A549 (cell line): ENCODE measurements at regions not wholly inside any gene's neighbourhood (a gene's known extent, or its start where the extent isn't known, plus 50 kb on each side); places are given as distances from the start of the nearest gene placed in this dataset.

ENCODE experiments used
- ATAC-seq, 2 experiments: fragments of 200-7000 bp in 1 of 2; fragments of >200 bp in 1 of 2; cut with Nextera tagmentation in 1 of 2; cut with Tn5 transposase in 1 of 2; 3 replicates each; pipeline versions ENCODE4 v1.8.0 to v1.9.1; 2018 to 2020; ENCODE audit warnings: mild to moderate bottlenecking in 1 of 2, moderate library complexity in 1 of 2
- CTCF ChIA-PET: fragments of 300-600 bp; sonication (Branson Sonifier 250); formaldehyde crosslinking; extraction: SDS; loops from one replicate; lab custom pipeline; 2021; ENCODE audit warnings: antibody characterized with exemption, inconsistent platforms; lab: Yijun Ruan, JAX
- POLR2A ChIA-PET: fragments of 350-600 bp; formaldehyde crosslinking; extraction: SDS; loops from one replicate; lab custom pipeline; 2021; ENCODE audit warnings: antibody characterized with exemption, inconsistent platforms; lab: Yijun Ruan, JAX
- DNase-seq, 2 experiments: peaks; one replicate each; pipeline versions ENCODE4 v3.0.0 to v3.0.0-alpha.2; 2011 to 2016; ENCODE audit warnings: low read depth in 1 of 2, low spot score in 1 of 2
- FAIRE-seq: peaks from 2 replicates; lab custom pipeline; 2011; peaks lifted over from hg19 to GRCh38; lab: Jason Lieb, UNC
- H3K27ac ChIP-seq, 2 experiments: fragments of >200 bp; sonication (Bioruptor Twin); formaldehyde crosslinking; 3 replicates each; pipeline ENCODE4 v1.5.1; 2016 to 2017
- H3K4me1 ChIP-seq: fragments of >200 bp; sonication (Bioruptor Twin); formaldehyde crosslinking; 3 replicates; pipeline ENCODE4 v1.6.1; 2016
- H3K4me2 ChIP-seq: fragments of >200 bp; sonication (Bioruptor Twin); formaldehyde crosslinking; 3 replicates; pipeline ENCODE4 v1.6.1; 2016
- H3K4me3 ChIP-seq: fragments of >200 bp; sonication (Bioruptor Twin); formaldehyde crosslinking; 3 replicates; pipeline ENCODE4 v1.5.1; 2016
- H3K9me3 ChIP-seq: fragments of >200 bp; sonication (Bioruptor Twin); formaldehyde crosslinking; 3 replicates; pipeline ENCODE4 v1.6.1; 2016
- CBX8 ChIP-seq: fragments of 200-600 bp; sonication (generic); IDR thresholded peaks from 2 replicates; pipeline ENCODE4 v1.6.1; 2016
- CEBPB ChIP-seq, 2 experiments: fragments of >200 bp in 1 of 2; sonication (Bioruptor Twin) in 1 of 2; formaldehyde crosslinking in 1 of 2; IDR thresholded peaks; 2 replicates each; pipeline ENCODE4 v1.6.1; 2012 to 2016
- CHD2 ChIP-seq: fragments of 150-350 bp; IDR thresholded peaks from 2 replicates; pipeline ENCODE4 v1.6.1; 2014; ENCODE audit warnings: low read length; ENCODE audit not compliant: partially characterized antibody
- FOSB ChIP-seq: fragments of 250-450 bp; sonication (Bioruptor Pico); IDR thresholded peaks from 2 replicates; pipeline ENCODE4 v1.5.0; 2020; ENCODE audit warnings: mild to moderate bottlenecking, moderate library complexity
- FOSL2 ChIP-seq, 2 experiments: fragments of 450-650 bp in 1 of 2; fragments of >200 bp in 1 of 2; sonication (Bioruptor Twin) in 1 of 2; formaldehyde crosslinking; IDR thresholded peaks; 2 replicates each; pipeline versions ENCODE4 v1.5.0 to v1.6.1; 2016 to 2020; ENCODE audit warnings: mild to moderate bottlenecking in 1 of 2, moderate library complexity in 1 of 2
- HDAC2 ChIP-seq: fragments of 200-600 bp; sonication (generic); IDR thresholded peaks from 2 replicates; pipeline ENCODE4 v1.6.1; 2016
- JUN ChIP-seq, 2 experiments: fragments of >200 bp; sonication (Bioruptor Twin); formaldehyde crosslinking; IDR thresholded peaks; 2 replicates in 1 of 2; 3 replicates in 1 of 2; pipeline ENCODE4 v1.6.1; 2016 to 2017
- KDM1A ChIP-seq: fragments of 200-600 bp; sonication (generic); IDR thresholded peaks from 2 replicates; pipeline ENCODE4 v1.6.1; 2016; ENCODE audit warnings: low read depth, mild to moderate bottlenecking
- MAZ ChIP-seq: fragments of 150-350 bp; IDR thresholded peaks from 2 replicates; pipeline ENCODE4 v1.6.1; 2014; ENCODE audit warnings: antibody characterized with exemption, low read depth, low read length, borderline replicate concordance
- MYC ChIP-seq: IDR thresholded peaks from 2 replicates; pipeline ENCODE4 v1.6.1; 2012; ENCODE audit warnings: mild to moderate bottlenecking, inconsistent platforms, low read length, improper control_type of control experiment, borderline replicate concordance
- NR3C1 ChIP-seq: fragments of >200 bp; sonication (Bioruptor Twin); formaldehyde crosslinking; IDR thresholded peaks from 3 replicates; pipeline ENCODE4 v1.6.1; 2017
- PHF8 ChIP-seq: fragments of 200-600 bp; sonication (generic); IDR thresholded peaks from 2 replicates; pipeline ENCODE4 v1.6.1; 2016; ENCODE audit warnings: low read depth, mild to moderate bottlenecking, antibody characterized with exemption, moderate library complexity, borderline replicate concordance
- POLR2AphosphoS2 ChIP-seq: conservative IDR thresholded peaks from 2 replicates; pipeline ENCODE4 v1.6.1; 2012; ENCODE audit warnings: low read length, improper control_type of control experiment, inconsistent platforms
- RAD21 ChIP-seq, 2 experiments: fragments of >200 bp in 1 of 2; sonication (Bioruptor Twin) in 1 of 2; formaldehyde crosslinking in 1 of 2; IDR thresholded peaks in 1 of 2; conservative IDR thresholded peaks in 1 of 2; 2 replicates in 1 of 2; 3 replicates in 1 of 2; pipeline ENCODE4 v1.6.1; 2012 to 2018; ENCODE audit warnings: inconsistent platforms in 1 of 2
- SMC3 ChIP-seq: fragments of >200 bp; sonication (Bioruptor Twin); formaldehyde crosslinking; IDR thresholded peaks from 3 replicates; pipeline ENCODE4 v1.6.1; 2018; ENCODE audit warnings: inconsistent platforms
- SREBF2 ChIP-seq: fragments of 450-650 bp; IDR thresholded peaks from 2 replicates; pipeline ENCODE4 v1.6.1; 2014; ENCODE audit warnings: mild to moderate bottlenecking, moderate library complexity
- TFCP2L1 ChIP-seq: fragments of 250-450 bp; sonication (Bioruptor Pico); IDR thresholded peaks from 2 replicates; pipeline ENCODE4 v1.5.0; 2021; ENCODE audit warnings: mild to moderate bottlenecking
- TP53 ChIP-seq: fragments of 250-450 bp; sonication (Bioruptor Pico); IDR thresholded peaks from 2 replicates; pipeline ENCODE4 v1.5.0; 2021; ENCODE audit warnings: mild to moderate bottlenecking, moderate library complexity
- ZFP36 ChIP-seq: fragments of 450-650 bp; IDR thresholded peaks from 2 replicates; pipeline ENCODE4 v1.6.1; 2014; ENCODE audit warnings: borderline replicate concordance; ENCODE audit not compliant: partially characterized antibody
- WGBS: methylation state at CpG from one replicate; pipeline ENCODE4 v1.1.6; 2017; ENCODE audit errors: missing lambda C conversion rate; 5-methylcytosine and 5-hydroxymethylcytosine counted together
- TF ChIP-seq, protein P1 (sequence below): fragments of >200 bp; sonication (Bioruptor Twin); formaldehyde crosslinking; IDR thresholded peaks from 3 replicates; pipeline ENCODE4 v1.6.1; 2016
- TF ChIP-seq, protein P2 (sequence below): IDR thresholded peaks from 2 replicates; pipeline ENCODE4 v1.6.1; 2012; ENCODE audit warnings: low read depth, borderline replicate concordance
- TF ChIP-seq, protein P3 (sequence below): fragments of 250-450 bp; sonication (Bioruptor Pico); IDR thresholded peaks from 2 replicates; pipeline ENCODE4 v1.5.0; 2021; ENCODE audit warnings: mild to moderate bottlenecking, moderate library complexity, borderline replicate concordance

DNA sequence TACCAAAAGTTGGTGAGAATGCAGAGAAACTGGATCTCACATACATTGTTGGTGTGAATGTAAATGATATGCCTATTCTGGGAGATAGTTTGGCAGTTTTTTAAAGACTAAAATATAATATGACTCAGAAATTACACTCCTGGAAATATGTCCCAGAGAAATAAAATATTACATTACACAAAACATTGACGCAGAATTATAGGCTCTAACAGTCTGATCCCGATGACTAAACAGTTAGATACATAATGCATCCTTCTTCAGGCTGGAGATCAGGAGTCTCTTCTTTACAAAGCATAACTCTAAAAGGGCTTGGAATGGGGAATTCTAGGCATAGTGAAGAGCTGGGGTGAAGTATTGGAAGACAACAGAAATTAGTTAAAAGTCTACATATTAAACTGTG, 586.2 kb upstream of the NECTIN3 start:
- Histone ChIP-seq H3K4me3 (no peak overlapping the region), H3K4me1 (no peaks in the 10 kb centered on the region), H3K27ac (no peak overlapping the region), H3K9me3 (peaks cover 21% of the 10 kb centered on the region; the same call in 2 of the 3 replicates), H3K4me2 (no peak overlapping the region)
- POLR2A ChIA-PET, result no interaction called here
- TF ChIP-seq, protein P1, sequence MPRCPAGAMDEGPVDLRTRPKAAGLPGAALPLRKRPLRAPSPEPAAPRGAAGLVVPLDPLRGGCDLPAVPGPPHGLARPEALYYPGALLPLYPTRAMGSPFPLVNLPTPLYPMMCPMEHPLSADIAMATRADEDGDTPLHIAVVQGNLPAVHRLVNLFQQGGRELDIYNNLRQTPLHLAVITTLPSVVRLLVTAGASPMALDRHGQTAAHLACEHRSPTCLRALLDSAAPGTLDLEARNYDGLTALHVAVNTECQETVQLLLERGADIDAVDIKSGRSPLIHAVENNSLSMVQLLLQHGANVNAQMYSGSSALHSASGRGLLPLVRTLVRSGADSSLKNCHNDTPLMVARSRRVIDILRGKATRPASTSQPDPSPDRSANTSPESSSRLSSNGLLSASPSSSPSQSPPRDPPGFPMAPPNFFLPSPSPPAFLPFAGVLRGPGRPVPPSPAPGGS, result no peak
- TF ChIP-seq CEBPB (IDR thresholded peaks at IDR 0.05), result no peak
- TF ChIP-seq JUN (IDR thresholded peaks at IDR 0.05), result no peak
- TF ChIP-seq FOSL2 (IDR thresholded peaks at IDR 0.05), result no peak
- no peak for TF ChIP-seq FOSL2 (CRISPR knock-in tag; IDR thresholded peaks at IDR 0.05)
- TF ChIP-seq MAZ, result no peak
- TF ChIP-seq CBX8, result no peak
- no peak for DNase-seq
- 72% methylated on average over 2 of the region's 2 CpGs for WGBS
- no peak for FAIRE-seq
- no peak for ATAC-seq
- CTCF ChIA-PET, result no interaction called here

DNA sequence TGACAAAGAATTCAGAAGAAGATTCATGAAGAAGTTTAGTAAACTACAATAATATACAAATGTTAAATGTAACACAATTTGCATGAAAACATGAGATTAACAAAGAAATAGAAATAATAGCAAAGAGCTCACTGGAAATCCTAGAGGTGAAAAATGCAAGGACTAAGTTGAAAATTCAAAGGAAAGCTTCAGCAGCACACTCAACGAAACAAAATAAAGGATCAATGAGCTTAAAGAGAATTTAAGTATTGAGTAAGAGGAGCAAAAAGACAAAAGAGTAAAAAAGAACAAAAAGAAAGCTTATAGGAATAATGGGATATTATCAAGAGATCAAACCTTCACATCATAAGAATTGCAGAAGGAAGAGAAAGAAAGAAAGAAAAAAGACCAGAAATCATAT, 583.8 kb upstream of the NECTIN3 start:
- POLR2A ChIA-PET, result no interaction called here
- no peak for ATAC-seq
- peaks cover 18% of the 10 kb centered on the region; the same call in 2 of the 3 replicates for H3K9me3 ChIP-seq
- FAIRE-seq, result no peak
- CTCF ChIA-PET, result no interaction called here
- H3K4me1 ChIP-seq, result no peaks in the 10 kb centered on the region
- DNase-seq, result no peak
- no peak overlapping the region for H3K27ac ChIP-seq
- H3K4me3 ChIP-seq, result no peak overlapping the region
- no peak for TF ChIP-seq TP53
- no peak for TF ChIP-seq ZFP36
- no peak for TF ChIP-seq MAZ
- no peak for TF ChIP-seq NR3C1
- TF ChIP-seq PHF8, result no peak
- no peak for TF ChIP-seq MYC
- TF ChIP-seq SREBF2, result no peak
- TF ChIP-seq, protein P2, sequence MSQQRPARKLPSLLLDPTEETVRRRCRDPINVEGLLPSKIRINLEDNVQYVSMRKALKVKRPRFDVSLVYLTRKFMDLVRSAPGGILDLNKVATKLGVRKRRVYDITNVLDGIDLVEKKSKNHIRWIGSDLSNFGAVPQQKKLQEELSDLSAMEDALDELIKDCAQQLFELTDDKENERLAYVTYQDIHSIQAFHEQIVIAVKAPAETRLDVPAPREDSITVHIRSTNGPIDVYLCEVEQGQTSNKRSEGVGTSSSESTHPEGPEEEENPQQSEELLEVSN, result no peak
- TF ChIP-seq SMC3, result no peak
- TF ChIP-seq KDM1A, result no peak
- TF ChIP-seq CHD2, result no peak
- no peak for TF ChIP-seq FOSB (CRISPR knock-in tag)
- TF ChIP-seq RAD21 (conservative IDR thresholded peaks at IDR 0.05 in 1 of 2, IDR thresholded peaks at IDR 0.05 in 1 of 2), result no peak
- TF ChIP-seq POLR2AphosphoS2, result no peak
- no peak for TF ChIP-seq HDAC2
- TF ChIP-seq, protein P3, sequence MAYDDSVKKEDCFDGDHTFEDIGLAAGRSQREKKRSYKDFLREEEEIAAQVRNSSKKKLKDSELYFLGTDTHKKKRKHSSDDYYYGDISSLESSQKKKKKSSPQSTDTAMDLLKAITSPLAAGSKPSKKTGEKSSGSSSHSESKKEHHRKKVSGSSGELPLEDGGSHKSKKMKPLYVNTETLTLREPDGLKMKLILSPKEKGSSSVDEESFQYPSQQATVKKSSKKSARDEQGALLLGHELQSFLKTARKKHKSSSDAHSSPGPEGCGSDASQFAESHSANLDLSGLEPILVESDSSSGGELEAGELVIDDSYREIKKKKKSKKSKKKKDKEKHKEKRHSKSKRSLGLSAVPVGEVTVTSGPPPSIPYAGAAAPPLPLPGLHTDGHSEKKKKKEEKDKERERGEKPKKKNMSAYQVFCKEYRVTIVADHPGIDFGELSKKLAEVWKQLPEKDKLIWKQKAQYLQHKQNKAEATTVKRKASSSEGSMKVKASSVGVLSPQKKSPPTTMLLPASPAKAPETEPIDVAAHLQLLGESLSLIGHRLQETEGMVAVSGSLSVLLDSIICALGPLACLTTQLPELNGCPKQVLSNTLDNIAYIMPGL, result no peak
- TF ChIP-seq TFCP2L1 (CRISPR knock-in tag), result no peak
- TF ChIP-seq, protein P1, result no peak
- 29% methylated on average over 1 of the region's 1 CpG for WGBS
- no peak overlapping the region for H3K4me2 ChIP-seq
